Suprapubic skin (tissue), 3 donors: ENCODE measurements at regions not wholly inside any gene's neighbourhood (a gene's known extent, or its start where the extent isn't known, plus 50 kb on each side); places are given as distances from the start of the nearest gene placed in this dataset.

Experiments
- EP300 ChIP-seq: sonication (generic); formaldehyde crosslinking; IDR thresholded peaks from one replicate; pipeline ENCODE4 v1.6.1; 2017; ENCODE audit warnings: antibody characterized with exemption
- POLR2A ChIP-seq, 2 donors: fragments of 450-650 bp; IDR thresholded peaks; one replicate each; pipeline ENCODE4 v1.6.1; 2017; ENCODE audit warnings: antibody characterized with exemption in 2 of 2, mild to moderate bottlenecking in 2 of 2, moderate library complexity in 2 of 2
- TF ChIP-seq, protein P1 (sequence below), 2 donors: fragments of 200-600 bp in 1 of 2; fragments of 450-650 bp in 1 of 2; sonication (generic) in 1 of 2; IDR thresholded peaks; one replicate each; pipeline ENCODE4 v1.5.1; 2016 to 2019; ENCODE audit warnings: antibody characterized with exemption in 2 of 2, mild to moderate bottlenecking in 1 of 2, moderate library complexity in 1 of 2

- no peak for TF ChIP-seq POLR2A (IDR thresholded peaks at IDR 0.05)
- TF ChIP-seq, protein P1, sequence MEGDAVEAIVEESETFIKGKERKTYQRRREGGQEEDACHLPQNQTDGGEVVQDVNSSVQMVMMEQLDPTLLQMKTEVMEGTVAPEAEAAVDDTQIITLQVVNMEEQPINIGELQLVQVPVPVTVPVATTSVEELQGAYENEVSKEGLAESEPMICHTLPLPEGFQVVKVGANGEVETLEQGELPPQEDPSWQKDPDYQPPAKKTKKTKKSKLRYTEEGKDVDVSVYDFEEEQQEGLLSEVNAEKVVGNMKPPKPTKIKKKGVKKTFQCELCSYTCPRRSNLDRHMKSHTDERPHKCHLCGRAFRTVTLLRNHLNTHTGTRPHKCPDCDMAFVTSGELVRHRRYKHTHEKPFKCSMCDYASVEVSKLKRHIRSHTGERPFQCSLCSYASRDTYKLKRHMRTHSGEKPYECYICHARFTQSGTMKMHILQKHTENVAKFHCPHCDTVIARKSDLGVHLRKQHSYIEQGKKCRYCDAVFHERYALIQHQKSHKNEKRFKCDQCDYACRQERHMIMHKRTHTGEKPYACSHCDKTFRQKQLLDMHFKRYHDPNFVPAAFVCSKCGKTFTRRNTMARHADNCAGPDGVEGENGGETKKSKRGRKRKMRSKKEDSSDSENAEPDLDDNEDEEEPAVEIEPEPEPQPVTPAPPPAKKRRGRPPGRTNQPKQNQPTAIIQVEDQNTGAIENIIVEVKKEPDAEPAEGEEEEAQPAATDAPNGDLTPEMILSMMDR (IDR thresholded peaks at IDR 0.05), result no peak
- no peak for TF ChIP-seq EP300
Observed at GRCh38 chr10:128628252-128628651, 502.0 kb upstream of the MKI67 start.
